ENCODE measurements at regions not wholly inside any gene's neighbourhood (a gene's known extent, or its start where the extent isn't known, plus 50 kb on each side); places are given as distances from the start of the nearest gene placed in this dataset.

DNA sequence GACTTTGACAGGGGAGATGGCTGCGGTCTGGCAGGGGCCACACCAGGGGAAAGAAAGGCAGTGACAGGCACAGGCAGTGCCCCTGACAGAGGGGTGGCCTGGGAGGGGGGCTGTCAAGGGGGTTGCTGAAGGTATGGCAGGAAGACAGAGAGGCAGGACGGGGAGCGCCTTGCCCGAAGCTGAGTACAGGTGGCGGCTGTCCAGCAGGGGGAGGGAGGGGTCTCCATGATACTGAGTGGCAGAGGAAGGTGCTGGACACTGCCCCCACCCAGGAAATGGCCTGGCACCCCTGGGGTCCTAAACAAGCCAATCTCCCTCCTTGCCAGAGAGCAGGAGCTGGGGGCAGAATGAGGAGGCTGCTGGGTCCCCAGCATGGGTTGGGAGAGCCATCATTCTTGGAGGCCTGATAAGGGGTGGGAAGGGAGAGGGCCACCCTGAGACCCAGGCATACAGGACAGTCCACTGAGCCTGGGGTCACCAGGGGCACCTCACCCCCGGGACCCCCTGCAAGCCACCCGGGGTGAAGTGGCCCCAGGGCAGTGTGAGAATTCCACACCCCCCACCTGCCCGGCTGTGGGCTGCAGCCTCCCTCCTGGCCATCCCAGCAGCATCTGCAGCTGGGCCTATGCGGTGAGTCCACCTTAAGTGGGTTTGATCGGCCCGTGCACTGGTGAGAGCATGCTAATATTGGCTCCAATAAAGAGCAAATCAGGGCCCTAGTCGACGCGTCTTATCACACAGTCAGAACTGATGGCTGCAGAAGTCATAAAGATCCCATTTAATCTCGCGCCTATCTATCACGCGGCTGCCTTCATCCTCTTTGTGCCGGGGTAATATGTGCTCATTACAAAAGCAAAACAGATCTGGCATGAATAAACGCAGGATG lies 108.5 kb downstream of the FAM53A start:
- H3K4me3 ChIP-seq: no peak overlapping the region
- no peaks in the 10 kb centered on the region for H3K4me1 ChIP-seq
- peak; percentile 13 to 42 for DNase-seq
- intact Hi-C loops (cut with DNase I): no loop called here
- 70 to 79% (median 76%) methylated on average over 18 to 20 of the region's 20 CpGs for WGBS, 3 donors
- no peaks in the 10 kb centered on the region for H3K9me3 ChIP-seq
- ATAC-seq: no peak
- TF ChIP-seq, protein P1, sequence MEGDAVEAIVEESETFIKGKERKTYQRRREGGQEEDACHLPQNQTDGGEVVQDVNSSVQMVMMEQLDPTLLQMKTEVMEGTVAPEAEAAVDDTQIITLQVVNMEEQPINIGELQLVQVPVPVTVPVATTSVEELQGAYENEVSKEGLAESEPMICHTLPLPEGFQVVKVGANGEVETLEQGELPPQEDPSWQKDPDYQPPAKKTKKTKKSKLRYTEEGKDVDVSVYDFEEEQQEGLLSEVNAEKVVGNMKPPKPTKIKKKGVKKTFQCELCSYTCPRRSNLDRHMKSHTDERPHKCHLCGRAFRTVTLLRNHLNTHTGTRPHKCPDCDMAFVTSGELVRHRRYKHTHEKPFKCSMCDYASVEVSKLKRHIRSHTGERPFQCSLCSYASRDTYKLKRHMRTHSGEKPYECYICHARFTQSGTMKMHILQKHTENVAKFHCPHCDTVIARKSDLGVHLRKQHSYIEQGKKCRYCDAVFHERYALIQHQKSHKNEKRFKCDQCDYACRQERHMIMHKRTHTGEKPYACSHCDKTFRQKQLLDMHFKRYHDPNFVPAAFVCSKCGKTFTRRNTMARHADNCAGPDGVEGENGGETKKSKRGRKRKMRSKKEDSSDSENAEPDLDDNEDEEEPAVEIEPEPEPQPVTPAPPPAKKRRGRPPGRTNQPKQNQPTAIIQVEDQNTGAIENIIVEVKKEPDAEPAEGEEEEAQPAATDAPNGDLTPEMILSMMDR (IDR thresholded peaks at IDR 0.05): no peak
- H3K36me3 ChIP-seq (ENCODE audit: insufficient read depth in 1 of 2, low read depth in 1 of 2): no peaks in the 10 kb centered on the region
- peaks cover 0 to 56% (median 18%) of the 10 kb centered on the region in 3 donors for H3K27me3 ChIP-seq (ENCODE audit: insufficient read depth in 3 of 3, low read length in 2 of 3)
- no peak overlapping the region for H3K27ac ChIP-seq

DNA sequence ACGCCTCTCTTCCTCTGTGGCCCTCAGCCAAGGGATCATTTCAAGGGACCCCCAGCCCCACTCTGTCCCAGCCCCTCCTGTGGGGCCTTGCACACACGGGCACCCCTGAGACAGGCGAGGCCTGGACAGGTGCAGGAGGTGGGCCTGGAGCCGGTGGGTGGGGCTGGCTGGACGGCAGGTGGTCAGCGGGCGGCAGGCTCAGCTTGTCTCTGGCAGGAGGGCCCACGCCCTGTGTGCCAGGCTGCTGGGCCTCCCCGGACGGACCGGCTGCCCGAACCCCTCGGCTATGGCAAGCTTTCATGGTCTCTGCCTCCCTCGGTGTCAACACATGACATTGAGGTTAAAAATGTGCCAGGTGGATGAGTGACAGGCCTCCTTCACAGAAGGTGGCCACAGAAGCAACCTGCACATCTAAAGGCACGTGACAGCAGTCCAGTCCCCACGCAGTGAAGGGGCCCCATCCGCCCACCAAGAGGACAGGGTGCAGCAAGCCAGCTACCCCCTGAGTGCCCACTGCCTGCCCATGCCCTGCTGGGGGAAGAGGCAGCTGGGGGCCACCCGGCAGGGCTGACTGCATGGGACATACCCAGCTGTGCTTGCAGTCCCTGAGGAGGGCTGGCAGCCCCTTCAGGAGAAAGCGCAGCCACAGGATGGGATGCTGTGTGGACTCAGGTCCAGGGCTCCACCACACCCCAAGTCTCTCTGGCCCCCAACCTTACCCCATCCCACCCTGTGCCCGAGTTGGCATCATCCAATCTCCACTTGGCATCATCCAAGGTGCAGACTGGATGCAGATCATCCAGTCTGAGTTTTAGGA lies 109.3 kb downstream of the FAM53A start:
- TF ChIP-seq, protein P1 (IDR thresholded peaks at IDR 0.05): no peak
- Histone ChIP-seq H3K4me1 (no peaks in the 10 kb centered on the region), H3K27me3 (ENCODE audit: insufficient read depth in 3 of 3, low read length in 2 of 3) (peaks cover 0 to 51% (median 16%) of the 10 kb centered on the region in 3 donors), H3K4me3 (no peak overlapping the region), H3K36me3 (ENCODE audit: insufficient read depth in 1 of 2, low read depth in 1 of 2) (no peaks in the 10 kb centered on the region), H3K27ac (no peak overlapping the region), H3K9me3 (no peaks in the 10 kb centered on the region)
- ATAC-seq (no peak), DNase-seq (peak; percentile 9 to 42)
- 48 to 54% (median 49%) methylated on average over 19 to 20 of the region's 20 CpGs for WGBS, 3 donors
- intact Hi-C loops (cut with DNase I): no loop called here

DNA sequence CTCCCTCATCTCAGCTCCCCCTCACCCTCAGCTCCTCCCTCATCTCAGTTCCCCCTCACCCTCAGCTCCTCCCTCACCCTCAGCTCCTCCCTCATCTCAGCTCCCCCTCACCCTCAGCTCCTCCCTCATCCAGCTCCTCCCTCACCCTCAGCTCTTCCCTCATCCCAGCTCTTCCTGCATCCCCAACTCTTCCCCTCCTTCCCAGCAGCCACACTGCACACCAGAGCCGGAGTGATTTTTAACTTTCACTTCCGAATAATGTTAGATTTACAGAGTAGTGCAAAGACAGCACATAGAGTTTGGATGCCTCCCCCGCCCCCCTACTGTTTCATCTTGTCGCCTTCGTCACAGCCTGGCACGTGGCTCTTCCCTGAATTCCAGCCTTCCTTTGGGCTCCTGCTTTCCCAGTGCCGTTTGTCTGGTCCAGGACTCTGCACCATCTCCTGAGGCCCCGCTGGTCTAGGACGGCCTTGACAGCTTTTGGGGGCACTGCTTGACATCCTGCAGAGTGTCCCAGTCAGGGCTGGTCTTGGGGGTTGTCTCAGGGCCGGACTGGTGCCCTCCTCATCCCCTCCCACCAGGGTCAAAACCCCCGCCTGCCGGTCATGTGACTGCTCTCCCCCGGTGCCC lies 110.2 kb downstream of the FAM53A start:
- H3K36me3 ChIP-seq (ENCODE audit: insufficient read depth in 1 of 2, low read depth in 1 of 2): no peaks in the 10 kb centered on the region
- no peaks in the 10 kb centered on the region for H3K4me1 ChIP-seq
- intact Hi-C loops (cut with DNase I): no loop called here
- WGBS, 3 donors: 51 to 71% (median 55%) methylated on average over 13 of the region's 13 CpGs
- ATAC-seq (no peak), DNase-seq (peak; percentile 8 to 44)
- no peak overlapping the region for H3K4me3 ChIP-seq
- TF ChIP-seq, protein P1 (IDR thresholded peaks at IDR 0.05): no peak
- H3K27me3 ChIP-seq (ENCODE audit: insufficient read depth in 3 of 3, low read length in 2 of 3): peaks cover 0 to 47% (median 14%) of the 10 kb centered on the region in 3 donors
- no peaks in the 10 kb centered on the region for H3K9me3 ChIP-seq
- no peak overlapping the region for H3K27ac ChIP-seq

DNA sequence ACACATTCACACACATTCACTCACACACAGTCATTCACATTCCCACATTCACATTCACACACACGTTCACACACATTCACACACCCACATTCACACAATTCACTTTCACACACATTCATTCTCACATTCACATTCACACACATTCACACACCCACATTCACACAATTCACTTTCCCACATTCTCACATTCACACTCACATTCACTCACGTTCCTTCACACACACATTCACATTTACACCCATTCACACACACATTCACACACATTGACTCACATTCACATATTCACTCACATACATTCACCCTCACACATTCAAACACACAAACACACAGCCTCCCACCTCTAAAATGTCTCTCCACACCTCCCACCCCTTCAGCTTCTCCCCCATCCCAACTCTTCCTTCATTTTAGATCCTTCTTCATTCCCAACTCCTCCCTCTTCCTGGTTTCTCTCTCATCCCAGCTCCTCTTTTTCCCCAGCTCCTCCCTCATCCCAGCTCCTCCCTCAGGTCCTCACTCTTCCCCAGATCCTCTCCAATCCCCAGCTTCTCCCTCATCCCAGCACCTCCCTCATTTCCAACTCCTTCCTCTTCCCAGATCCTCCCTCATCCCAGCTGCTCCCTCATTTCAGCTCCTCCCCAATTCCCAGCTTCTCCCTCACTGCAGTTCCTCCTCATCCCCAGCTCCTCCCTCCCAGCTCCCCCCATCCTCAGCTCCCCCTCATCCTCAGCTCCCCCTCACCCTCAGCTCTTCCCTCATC lies 111.0 kb downstream of the FAM53A start:
- Histone ChIP-seq H3K36me3 (ENCODE audit: insufficient read depth in 1 of 2, low read depth in 1 of 2) (no peaks in the 10 kb centered on the region), H3K9me3 (no peaks in the 10 kb centered on the region), H3K27me3 (ENCODE audit: insufficient read depth in 3 of 3, low read length in 2 of 3) (peaks cover 0 to 46% (median 17%) of the 10 kb centered on the region in 3 donors), H3K4me3 (no peak overlapping the region), H3K4me1 (no peaks in the 10 kb centered on the region), H3K27ac (no peak overlapping the region)
- ATAC-seq (no peak), DNase-seq (peak in 1 of 2 donors; percentile 8)
- intact Hi-C loops (cut with DNase I): no loop called here
- WGBS, 3 donors: 66 to 90% (median 70%) methylated on average over 2 of the region's 2 CpGs
- TF ChIP-seq, protein P1 (IDR thresholded peaks at IDR 0.05): no peak
